ENCODE measurements at regions not wholly inside any gene's neighbourhood (a gene's known extent, or its start where the extent isn't known, plus 50 kb on each side); places are given as distances from the start of the nearest gene placed in this dataset.

DNA sequence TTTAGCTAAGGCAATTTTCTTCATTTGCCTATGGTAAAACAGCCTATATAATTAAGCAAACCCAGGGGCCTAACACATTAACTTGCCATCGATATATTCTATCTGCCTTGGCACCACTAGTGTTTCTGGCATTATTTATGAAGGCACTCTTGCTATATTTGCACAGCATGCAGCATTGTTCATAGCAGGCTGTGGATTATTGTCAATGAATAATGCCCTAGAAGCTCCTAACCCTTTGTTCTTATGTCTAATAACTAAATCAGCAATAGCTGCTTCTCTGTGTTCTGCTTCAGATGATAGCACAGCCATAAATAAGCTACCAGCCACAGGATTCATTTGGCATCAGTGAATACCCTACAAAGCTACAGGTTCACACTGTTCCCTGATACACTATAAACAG lies 254.8 kb upstream of the STXBP5 start:
- H3K4me3 ChIP-seq (ENCODE audit: low read depth, low read length): no peak overlapping the region
- TF ChIP-seq, protein P1, sequence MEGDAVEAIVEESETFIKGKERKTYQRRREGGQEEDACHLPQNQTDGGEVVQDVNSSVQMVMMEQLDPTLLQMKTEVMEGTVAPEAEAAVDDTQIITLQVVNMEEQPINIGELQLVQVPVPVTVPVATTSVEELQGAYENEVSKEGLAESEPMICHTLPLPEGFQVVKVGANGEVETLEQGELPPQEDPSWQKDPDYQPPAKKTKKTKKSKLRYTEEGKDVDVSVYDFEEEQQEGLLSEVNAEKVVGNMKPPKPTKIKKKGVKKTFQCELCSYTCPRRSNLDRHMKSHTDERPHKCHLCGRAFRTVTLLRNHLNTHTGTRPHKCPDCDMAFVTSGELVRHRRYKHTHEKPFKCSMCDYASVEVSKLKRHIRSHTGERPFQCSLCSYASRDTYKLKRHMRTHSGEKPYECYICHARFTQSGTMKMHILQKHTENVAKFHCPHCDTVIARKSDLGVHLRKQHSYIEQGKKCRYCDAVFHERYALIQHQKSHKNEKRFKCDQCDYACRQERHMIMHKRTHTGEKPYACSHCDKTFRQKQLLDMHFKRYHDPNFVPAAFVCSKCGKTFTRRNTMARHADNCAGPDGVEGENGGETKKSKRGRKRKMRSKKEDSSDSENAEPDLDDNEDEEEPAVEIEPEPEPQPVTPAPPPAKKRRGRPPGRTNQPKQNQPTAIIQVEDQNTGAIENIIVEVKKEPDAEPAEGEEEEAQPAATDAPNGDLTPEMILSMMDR (IDR thresholded peaks at IDR 0.05; ENCODE audit: insufficient read depth, low read depth, low read length): no peak
- no peak for DNase-seq (ENCODE audit: low read depth)

DNA sequence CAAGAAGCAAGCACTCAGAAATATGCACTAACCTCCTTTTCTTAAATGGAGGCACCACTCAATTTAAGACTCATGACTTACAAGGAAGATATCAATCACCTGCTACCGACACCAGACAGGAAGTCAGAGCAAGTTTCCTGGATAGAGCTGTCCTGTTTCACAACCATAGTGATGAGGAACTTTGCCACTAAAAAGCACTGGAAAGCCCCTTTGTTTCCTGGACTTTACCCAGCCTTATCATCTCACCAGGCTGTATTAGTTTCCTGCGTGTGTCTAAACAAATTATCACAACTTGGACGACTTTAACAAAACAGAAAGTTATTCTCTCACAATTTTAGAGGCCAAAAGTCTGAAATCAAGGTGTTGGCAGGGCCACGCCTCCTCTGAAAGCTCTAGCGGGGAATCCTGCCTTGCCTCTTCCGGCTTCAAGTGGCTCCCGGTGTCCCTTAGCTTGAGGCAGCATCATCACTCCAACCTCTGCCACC lies 253.8 kb upstream of the STXBP5 start:
- no peak for DNase-seq (ENCODE audit: low read depth)
- TF ChIP-seq, protein P1 (IDR thresholded peaks at IDR 0.05; ENCODE audit: insufficient read depth, low read depth, low read length): no peak
- no peak overlapping the region for H3K4me3 ChIP-seq (ENCODE audit: low read depth, low read length)

DNA sequence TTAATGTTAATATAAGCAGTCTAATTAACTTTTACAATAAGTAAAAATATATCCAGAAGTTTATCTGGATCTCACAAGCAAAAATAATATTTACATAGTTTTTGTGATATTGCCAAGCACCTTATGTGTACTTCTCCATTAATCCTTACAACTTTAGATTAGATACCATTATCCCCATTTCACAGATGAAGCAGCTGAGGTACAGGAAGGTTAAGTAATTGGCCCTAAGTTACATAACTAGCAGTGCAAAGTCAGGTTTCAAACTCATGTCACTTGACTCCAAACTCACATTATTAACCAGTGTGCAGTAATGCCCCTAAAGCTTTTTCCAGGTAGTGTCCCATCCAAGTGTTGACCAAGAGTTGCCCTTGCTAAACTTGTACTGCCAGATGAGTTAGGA lies 248.6 kb upstream of the STXBP5 start:
- no peak for DNase-seq (ENCODE audit: low read depth)
- no peak overlapping the region for H3K4me3 ChIP-seq (ENCODE audit: low read depth, low read length)
- TF ChIP-seq, protein P1 (IDR thresholded peaks at IDR 0.05; ENCODE audit: insufficient read depth, low read depth, low read length): no peak

DNA sequence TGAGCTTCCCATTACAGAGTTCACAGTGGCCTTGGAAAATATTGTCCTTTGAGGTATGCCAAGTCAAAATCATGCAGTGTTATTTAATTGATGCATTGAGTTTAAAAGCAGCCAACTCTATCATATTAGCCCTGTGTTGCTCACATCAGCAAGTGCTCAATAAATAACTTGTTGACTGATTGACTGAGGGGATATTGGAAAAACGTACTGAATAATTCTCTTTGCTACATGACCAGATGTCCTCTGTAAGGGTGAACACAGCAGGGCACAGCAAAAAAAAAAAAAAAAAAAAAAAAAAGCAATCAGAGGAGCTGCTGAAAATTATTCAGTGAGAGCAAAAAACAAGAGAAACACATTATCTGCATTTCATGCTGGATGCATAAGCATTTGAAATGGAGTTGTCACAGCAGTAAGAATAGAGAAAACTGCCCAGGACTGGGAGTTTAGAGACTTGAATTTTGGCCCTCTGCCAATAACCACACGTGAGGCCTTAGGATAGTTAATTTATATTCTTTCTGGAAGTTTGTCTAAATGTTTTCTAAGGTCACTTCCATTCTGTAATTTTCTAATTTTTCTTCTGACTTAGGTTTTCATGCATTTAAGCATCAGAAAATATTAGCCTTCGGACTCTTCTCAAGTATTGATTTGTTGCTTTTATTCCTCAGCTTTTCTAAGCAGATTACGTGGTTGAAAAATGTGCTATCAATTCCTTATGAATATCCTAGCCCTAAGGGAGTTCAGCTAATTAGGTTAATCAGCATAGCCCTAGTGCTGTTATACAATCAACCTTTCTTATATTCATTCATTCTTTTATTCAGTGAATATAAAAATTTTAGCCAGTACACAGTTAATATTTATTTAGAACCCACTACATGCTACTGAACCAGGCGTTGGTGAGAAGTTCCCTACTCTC lies 246.8 kb upstream of the STXBP5 start:
- TF ChIP-seq, protein P1 (IDR thresholded peaks at IDR 0.05; ENCODE audit: insufficient read depth, low read depth, low read length): no peak
- DNase-seq (ENCODE audit: low read depth): no peak
- no peak overlapping the region for H3K4me3 ChIP-seq (ENCODE audit: low read depth, low read length)

DNA sequence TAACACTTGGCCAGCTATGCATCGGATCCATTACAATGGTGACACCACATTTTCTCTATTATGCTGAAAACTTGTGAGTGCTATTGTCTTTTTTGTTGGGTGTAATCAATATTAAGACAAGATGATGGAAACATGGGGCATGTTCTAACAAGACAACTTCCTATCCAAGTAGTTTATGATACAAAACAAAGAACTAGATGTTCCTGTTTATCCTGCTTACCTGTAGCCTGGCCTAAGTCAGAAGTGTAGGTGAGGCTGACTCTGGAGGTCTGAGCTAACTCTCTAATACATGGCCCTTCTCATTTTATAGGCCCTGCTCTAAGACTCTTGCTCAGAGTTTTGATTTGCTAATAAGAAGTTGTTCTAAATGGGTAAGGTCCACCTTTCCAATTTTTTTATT lies 242.4 kb upstream of the STXBP5 start:
- TF ChIP-seq, protein P1 (IDR thresholded peaks at IDR 0.05; ENCODE audit: insufficient read depth, low read depth, low read length): no peak
- no peak overlapping the region for H3K4me3 ChIP-seq (ENCODE audit: low read depth, low read length)
- no peak for DNase-seq (ENCODE audit: low read depth)

DNA sequence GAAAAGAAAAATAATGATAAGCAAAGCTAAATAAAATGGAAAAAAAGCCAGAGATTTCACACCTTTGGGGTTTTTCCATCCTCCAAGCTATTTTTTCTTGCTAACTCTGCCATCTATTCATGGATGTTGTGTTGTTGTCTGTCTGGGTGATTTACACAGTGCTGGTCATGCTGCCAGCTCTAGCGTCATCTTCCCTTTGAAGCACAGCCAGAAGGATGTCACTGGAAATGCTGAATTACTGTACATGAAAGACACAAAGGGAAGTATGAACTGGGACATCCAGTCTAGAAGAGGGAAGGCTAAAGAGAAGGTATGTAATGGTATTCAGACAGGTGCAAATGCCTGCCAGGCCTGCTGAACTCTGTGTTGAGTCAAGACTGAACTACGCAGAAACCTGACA lies 241.9 kb upstream of the STXBP5 start:
- no peak overlapping the region for H3K4me3 ChIP-seq (ENCODE audit: low read depth, low read length)
- TF ChIP-seq, protein P1 (IDR thresholded peaks at IDR 0.05; ENCODE audit: insufficient read depth, low read depth, low read length): no peak
- no peak for DNase-seq (ENCODE audit: low read depth)

All from fibroblast of villous mesenchyme (primary cell).